ENCODE measurements at regions not wholly inside any gene's neighbourhood (a gene's known extent, or its start where the extent isn't known, plus 50 kb on each side); places are given as distances from the start of the nearest gene placed in this dataset.

- Histone ChIP-seq H3K4me2 (ENCODE audit: insufficient read depth, insufficient read length, low read length) (no peak overlapping the region), H4K91ac (ENCODE audit: insufficient read length, low read depth, low read length) (no peak overlapping the region), H4K8ac (replicated peaks; ENCODE audit: insufficient read length, low read depth, low read length) (no peak overlapping the region), H3K56ac (ENCODE audit: insufficient read length, low read depth, low read length) (no peak overlapping the region), H3K9me3 (ENCODE audit: control insufficient read depth, low read depth, low read length) (no peaks in the 10 kb centered on the region), H2BK12ac (ENCODE audit: insufficient read length, low read depth, low read length) (no peak overlapping the region), H2BK5ac (ENCODE audit: insufficient read length, low read length) (no peak overlapping the region), H4K20me1 (ENCODE audit: control insufficient read depth, insufficient read depth, insufficient read length) (no peaks in the 10 kb centered on the region), H3K23ac (ENCODE audit: insufficient read length, low read depth, low read length) (no peak overlapping the region), H3K79me1 (ENCODE audit: insufficient read depth, low read depth, low read length, poor library complexity, severe bottlenecking) (no peaks in the 10 kb centered on the region), H3K14ac (ENCODE audit: insufficient read depth, low read length) (no peak overlapping the region), H4K5ac (ENCODE audit: insufficient read length, low read depth, low read length) (no peak overlapping the region), H3K79me2 (ENCODE audit: insufficient read depth, low read length) (no peaks in the 10 kb centered on the region), H3K27me3 (ENCODE audit: insufficient read depth, low read length) (no peaks in the 10 kb centered on the region), H3T11ph (ENCODE audit: low read length) (no peak overlapping the region), H3K27ac (ENCODE audit: insufficient read length, low read depth, low read length) (no peak overlapping the region), H3K4me1 (ENCODE audit: insufficient read depth, low read length) (no peaks in the 10 kb centered on the region), H3K9ac (ENCODE audit: extremely low read depth, insufficient read length, low read length) (no peak overlapping the region), H2BK20ac (ENCODE audit: low read depth, low read length, poor library complexity, severe bottlenecking) (no peak overlapping the region), H2AFZ (ENCODE audit: low read length) (no peak overlapping the region), H3K23me2 (ENCODE audit: insufficient read length, low read depth, low read length, poor library complexity, severe bottlenecking) (no peaks in the 10 kb centered on the region), H3K4ac (ENCODE audit: low read depth, low read length) (no peak overlapping the region), H2AK5ac (ENCODE audit: insufficient read length, low read length) (no peak overlapping the region), H3K18ac (ENCODE audit: insufficient read length, low read depth, low read length) (no peak overlapping the region), H2BK120ac (ENCODE audit: low read depth, low read length, poor library complexity, severe bottlenecking) (no peak overlapping the region), H2BK15ac (ENCODE audit: low read depth, low read length) (no peak overlapping the region)
- H3K36me3 Mint-ChIP-seq (ENCODE audit: insufficient read depth in 1 of 3, low read depth in 3 of 3): no peaks in the 10 kb centered on the region
- TF ChIP-seq CTCF (conservative IDR thresholded peaks at IDR 0.05): no peak
- no peaks in the 10 kb centered on the region for H3K27me3 Mint-ChIP-seq (ENCODE audit: low read depth)
- H3K27ac Mint-ChIP-seq: no peak overlapping the region
- DNase-seq: no peak
- H3K4me3 Mint-ChIP-seq: no peak overlapping the region
- peaks cover 9 to 10% of the 10 kb centered on the region in 2 experiments for H3K4me1 Mint-ChIP-seq
- H3K9me3 Mint-ChIP-seq: no peaks in the 10 kb centered on the region
Measured at GRCh38 chr11:81000334-81000733, 1559.5 kb upstream of the TENM4 start.

Measured in H9 (cell line).